GM06990 (cell line): ENCODE measurements at regions not wholly inside any gene's neighbourhood (a gene's known extent, or its start where the extent isn't known, plus 50 kb on each side); places are given as distances from the start of the nearest gene placed in this dataset.
A peak's percentile ranks its signal among the peaks of the same experiment; 100 is the strongest.

Experiments
- DNase-seq: peaks from one replicate; pipeline ENCODE4 v3.0.0-alpha.2; 2011; ENCODE audit not compliant: insufficient read length; ENCODE audit errors: extremely low read depth
- H3K27me3 ChIP-seq: replicated peaks from 2 replicates; pipeline ENCODE4 v1.6.0; 2011; ENCODE audit warnings: low read length; ENCODE audit not compliant: control insufficient read depth, insufficient read depth
- H3K36me3 ChIP-seq: 2 replicates; pipeline ENCODE4 v1.5.1; 2011; ENCODE audit warnings: low read length; ENCODE audit not compliant: control insufficient read depth, insufficient read depth
- H3K4me3 ChIP-seq: replicated peaks from 2 replicates; pipeline ENCODE4 v1.5.1; 2011; ENCODE audit warnings: low read depth, mild to moderate bottlenecking, control low read depth, low read length
- TF ChIP-seq, protein P1 (sequence below): IDR thresholded peaks from 2 replicates; pipeline ENCODE4 v1.5.1; 2011; ENCODE audit warnings: low read length, control low read depth, mild to moderate bottlenecking, inconsistent platforms; ENCODE audit not compliant: insufficient read depth, poor library complexity, severe bottlenecking

DNA sequence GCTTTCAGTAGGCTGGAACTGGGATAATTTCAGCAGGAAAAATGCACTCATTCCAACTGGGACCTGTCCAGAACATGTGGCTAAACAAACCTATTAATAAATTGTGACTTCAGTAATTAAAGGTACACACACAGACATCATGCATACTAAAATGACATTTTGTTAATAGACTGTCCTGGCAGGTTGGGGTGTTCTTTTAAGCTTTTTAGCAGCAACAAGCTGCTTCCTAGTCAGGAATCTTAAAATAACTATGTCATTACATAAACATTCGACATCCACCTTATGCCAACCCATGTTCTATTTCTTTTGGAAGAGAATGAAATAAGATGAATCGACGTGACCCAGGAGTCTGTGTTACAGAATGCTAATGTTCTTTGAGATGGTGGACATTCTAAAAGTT is 435.7 kb downstream of the TXNL1 start:
- Histone ChIP-seq H3K4me3 (no peak overlapping the region), H3K27me3 (no peaks in the 10 kb centered on the region), H3K36me3 (no peaks in the 10 kb centered on the region)
- TF ChIP-seq, protein P1, sequence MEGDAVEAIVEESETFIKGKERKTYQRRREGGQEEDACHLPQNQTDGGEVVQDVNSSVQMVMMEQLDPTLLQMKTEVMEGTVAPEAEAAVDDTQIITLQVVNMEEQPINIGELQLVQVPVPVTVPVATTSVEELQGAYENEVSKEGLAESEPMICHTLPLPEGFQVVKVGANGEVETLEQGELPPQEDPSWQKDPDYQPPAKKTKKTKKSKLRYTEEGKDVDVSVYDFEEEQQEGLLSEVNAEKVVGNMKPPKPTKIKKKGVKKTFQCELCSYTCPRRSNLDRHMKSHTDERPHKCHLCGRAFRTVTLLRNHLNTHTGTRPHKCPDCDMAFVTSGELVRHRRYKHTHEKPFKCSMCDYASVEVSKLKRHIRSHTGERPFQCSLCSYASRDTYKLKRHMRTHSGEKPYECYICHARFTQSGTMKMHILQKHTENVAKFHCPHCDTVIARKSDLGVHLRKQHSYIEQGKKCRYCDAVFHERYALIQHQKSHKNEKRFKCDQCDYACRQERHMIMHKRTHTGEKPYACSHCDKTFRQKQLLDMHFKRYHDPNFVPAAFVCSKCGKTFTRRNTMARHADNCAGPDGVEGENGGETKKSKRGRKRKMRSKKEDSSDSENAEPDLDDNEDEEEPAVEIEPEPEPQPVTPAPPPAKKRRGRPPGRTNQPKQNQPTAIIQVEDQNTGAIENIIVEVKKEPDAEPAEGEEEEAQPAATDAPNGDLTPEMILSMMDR = no peak
- no peak for DNase-seq

DNA sequence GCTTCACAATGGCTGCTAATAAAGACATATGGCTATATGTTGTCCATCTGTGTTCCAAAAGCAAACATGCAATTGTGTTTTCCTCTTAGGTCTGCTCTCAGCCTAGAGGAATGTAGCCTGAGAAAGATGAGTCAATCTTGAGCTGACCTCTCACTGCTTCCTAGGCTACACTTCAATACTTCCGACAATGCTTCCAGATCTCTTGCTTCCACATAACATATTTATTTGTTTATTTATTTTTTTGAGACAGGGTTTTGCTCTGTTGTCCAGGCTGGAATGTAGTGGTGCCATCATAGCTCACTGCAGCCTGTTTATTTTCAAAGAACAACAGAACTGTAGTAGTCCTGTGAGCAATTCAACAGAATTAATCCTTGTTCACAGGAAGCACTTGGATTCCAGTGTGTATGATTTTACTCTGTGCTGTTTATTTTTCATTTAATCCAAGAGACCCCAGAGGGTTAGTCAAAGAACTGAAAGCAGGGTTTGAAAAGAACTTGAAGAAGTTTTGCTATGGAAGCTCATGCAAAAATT is 437.9 kb downstream of the TXNL1 start:
- H3K36me3 ChIP-seq = no peaks in the 10 kb centered on the region
- DNase-seq = no peak
- H3K4me3 ChIP-seq = no peak overlapping the region
- H3K27me3 ChIP-seq = no peaks in the 10 kb centered on the region
- TF ChIP-seq, protein P1 = no peak

DNA sequence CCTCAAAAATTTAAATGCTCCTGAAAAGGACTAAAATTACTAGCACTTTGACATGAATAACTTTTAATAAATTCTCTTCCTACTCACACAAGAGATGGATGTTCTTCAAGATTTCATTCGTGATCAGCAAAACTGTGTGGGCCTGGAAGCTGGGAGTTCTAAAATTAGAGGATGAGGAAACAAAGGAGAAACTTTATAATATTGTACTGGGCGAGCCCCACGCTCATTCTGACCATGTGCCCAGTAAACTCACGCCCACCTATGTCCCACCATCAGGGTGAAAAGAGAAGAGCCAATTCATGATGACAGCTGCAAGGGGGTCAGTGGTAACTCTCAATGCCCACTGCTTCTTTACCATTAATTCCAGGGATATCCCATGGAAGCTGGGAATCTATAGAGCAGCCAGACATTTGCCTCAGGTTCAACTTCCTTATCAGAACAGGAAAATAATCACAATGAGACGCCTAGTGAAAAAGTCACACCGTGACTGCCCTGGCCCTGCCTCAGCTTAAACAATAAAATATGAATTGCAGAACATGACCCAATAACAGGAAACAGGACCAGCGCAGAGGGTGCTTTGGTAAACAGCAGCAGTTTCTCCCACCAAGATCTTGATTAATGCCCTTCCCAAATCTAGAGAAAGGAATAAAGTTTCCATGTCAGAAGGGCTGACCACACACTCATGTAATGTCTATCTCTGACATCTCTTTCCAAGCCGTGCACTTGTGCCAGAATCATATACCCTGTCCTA is 438.6 kb downstream of the TXNL1 start:
- Histone ChIP-seq H3K4me3 (no peak overlapping the region), H3K36me3 (no peaks in the 10 kb centered on the region), H3K27me3 (no peaks in the 10 kb centered on the region)
- no peak for DNase-seq
- TF ChIP-seq, protein P1 = no peak

DNA sequence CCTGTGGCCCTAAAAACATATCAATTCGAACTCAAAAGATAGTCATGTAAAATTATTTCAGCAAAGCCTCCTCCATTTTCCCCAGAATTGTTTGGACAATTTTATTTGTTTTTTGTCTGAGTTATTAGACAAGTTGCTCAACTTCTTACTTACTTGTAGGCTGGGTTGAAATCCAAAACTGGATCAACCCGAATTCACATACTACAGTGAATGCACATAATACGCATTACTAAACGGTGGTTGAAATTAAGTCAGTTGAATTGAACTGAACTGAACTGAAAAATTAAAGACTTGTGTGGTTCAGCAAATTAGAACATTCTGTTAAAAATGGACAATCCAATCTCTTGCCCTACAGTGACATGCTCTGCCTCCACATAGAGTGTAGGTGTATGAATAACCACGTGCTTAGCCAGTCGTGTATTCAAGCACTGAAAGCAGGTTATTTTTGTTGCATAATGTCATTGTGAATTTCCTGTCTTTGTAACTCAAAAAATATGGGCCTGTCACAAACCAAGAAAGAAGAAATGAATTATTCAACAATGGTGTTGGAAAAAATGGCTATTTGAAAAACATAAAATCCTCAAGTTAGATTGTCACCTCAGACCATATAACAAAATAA is 441.0 kb downstream of the TXNL1 start:
- no peaks in the 10 kb centered on the region for H3K27me3 ChIP-seq
- peak; percentile 3 for DNase-seq
- TF ChIP-seq, protein P1 = no peak
- no peaks in the 10 kb centered on the region for H3K36me3 ChIP-seq
- H3K4me3 ChIP-seq = no peak overlapping the region

DNA sequence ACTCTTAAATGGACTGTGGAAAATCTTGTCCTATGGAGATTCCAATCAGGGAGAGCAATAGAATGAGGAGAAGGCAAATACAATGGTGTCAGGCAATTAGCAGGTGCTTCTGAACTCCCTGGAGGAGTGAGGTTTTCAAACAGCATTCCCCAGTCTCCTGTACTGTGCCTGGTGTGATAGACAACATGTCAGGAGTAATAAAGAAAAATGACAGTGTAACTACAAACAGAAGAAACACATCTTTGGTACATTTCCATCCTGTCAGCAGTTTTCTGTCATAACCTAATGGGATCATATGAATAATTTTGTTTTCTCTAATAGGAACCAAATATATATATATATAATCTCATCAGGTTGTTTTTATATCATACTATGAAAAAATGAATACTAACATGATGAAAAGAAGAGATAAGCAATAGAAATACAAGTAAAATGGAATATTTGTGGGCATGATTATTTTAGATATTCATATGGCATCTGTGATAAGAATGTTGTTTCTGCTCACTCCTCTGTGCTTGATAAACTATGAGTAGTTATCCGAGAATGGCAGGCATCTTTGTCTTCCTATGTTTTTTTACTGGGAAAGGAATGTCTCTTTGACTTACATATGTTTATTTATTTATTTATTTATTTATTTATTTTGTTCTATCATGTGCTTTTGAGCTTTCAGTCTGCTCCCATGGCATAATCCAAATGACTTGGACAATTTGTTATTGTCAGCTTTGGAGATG is 441.7 kb downstream of the TXNL1 start:
- no peak for DNase-seq
- Histone ChIP-seq H3K27me3 (no peaks in the 10 kb centered on the region), H3K36me3 (no peaks in the 10 kb centered on the region), H3K4me3 (no peak overlapping the region)
- TF ChIP-seq, protein P1 = no peak
